Common myeloid progenitor, CD34-positive (primary cell): ENCODE measurements at regions not wholly inside any gene's neighbourhood (a gene's known extent, or its start where the extent isn't known, plus 50 kb on each side); places are given as distances from the start of the nearest gene placed in this dataset.

Source experiments
- CTCF ChIA-PET: fragments of 350-600 bp; sonication (Branson Sonifier 250); formaldehyde crosslinking; loops from one replicate; lab custom pipeline; 2021; ENCODE audit warnings: antibody characterized with exemption; lab: Charles Lee
- POLR2A ChIA-PET: fragments of 350-600 bp; sonication (Branson Sonifier 250); formaldehyde crosslinking; loops from one replicate; lab custom pipeline; 2021; ENCODE audit warnings: antibody characterized with exemption; lab: Charles Lee
- DNase-seq, 3 donors: peaks; one replicate each; pipeline versions ENCODE4 v3.0.0 to v3.0.0-alpha.2; 2013
- H3K27ac ChIP-seq, 2 experiments: 1 replicate in 1 of 2; 2 replicates in 1 of 2; pipeline ENCODE4 v1.7.0; 2013; ENCODE audit warnings: inconsistent platforms in 2 of 2, low read length in 2 of 2, mild to moderate bottlenecking in 2 of 2, low read depth in 1 of 2, moderate library complexity in 1 of 2; ENCODE audit not compliant: severe bottlenecking in 2 of 2, insufficient read depth in 1 of 2, poor library complexity in 1 of 2
- H3K27me3 ChIP-seq, 5 experiments: replicated peaks in 2 of 5; 1 replicate in 3 of 5; 2 replicates in 2 of 5; pipeline versions ENCODE4 v1.6.1 to v1.7.0; 2013; ENCODE audit warnings: low read length in 4 of 5, mild to moderate bottlenecking in 2 of 5, moderate library complexity in 2 of 5, inconsistent platforms in 1 of 5; ENCODE audit not compliant: insufficient read depth in 5 of 5, control insufficient read depth in 4 of 5
- H3K36me3 ChIP-seq, 4 experiments: 1 replicate in 2 of 4; 2 replicates in 2 of 4; pipeline versions ENCODE4 v1.6.1 to v1.7.0; 2013; ENCODE audit warnings: low read length in 3 of 4, control low read depth in 1 of 4, mild to moderate bottlenecking in 1 of 4; ENCODE audit not compliant: control insufficient read depth in 4 of 4, insufficient read depth in 4 of 4
- H3K4me1 ChIP-seq, 4 experiments: 1 replicate in 3 of 4; 2 replicates in 1 of 4; pipeline versions ENCODE4 v1.6.1 to v1.7.1; 2013; ENCODE audit warnings: low read length in 3 of 4, mild to moderate bottlenecking in 3 of 4, control low read depth in 1 of 4, inconsistent platforms in 1 of 4, moderate library complexity in 1 of 4; ENCODE audit not compliant: control insufficient read depth in 4 of 4, insufficient read depth in 4 of 4; ENCODE audit errors: control extremely low read depth in 1 of 4
- H3K4me3 ChIP-seq, 7 experiments: 1 replicate in 4 of 7; 2 replicates in 3 of 7; pipeline versions ENCODE4 v1.5.1 to v1.7.0; 2013; ENCODE audit warnings: mild to moderate bottlenecking in 7 of 7, low read length in 6 of 7, moderate library complexity in 6 of 7, inconsistent platforms in 2 of 7, low read depth in 2 of 7, control low read depth in 1 of 7; ENCODE audit not compliant: insufficient read depth in 4 of 7, control insufficient read depth in 1 of 7; ENCODE audit errors: extremely low read depth in 1 of 7
- H3K9me3 ChIP-seq, 5 experiments: 1 replicate in 4 of 5; 2 replicates in 1 of 5; pipeline versions ENCODE4 v1.6.1 to v1.7.1; 2013; ENCODE audit warnings: low read length in 4 of 5, mild to moderate bottlenecking in 2 of 5, inconsistent platforms in 1 of 5, low read depth in 1 of 5, moderate library complexity in 1 of 5; ENCODE audit not compliant: control insufficient read depth in 4 of 5, insufficient read depth in 2 of 5; ENCODE audit errors: control extremely low read depth in 1 of 5
- WGBS: methylation state at CpG from one replicate; pipeline ENCODE4 v1.1.5; 2013; ENCODE audit not compliant: insufficient coverage; 5-methylcytosine and 5-hydroxymethylcytosine counted together

DNA sequence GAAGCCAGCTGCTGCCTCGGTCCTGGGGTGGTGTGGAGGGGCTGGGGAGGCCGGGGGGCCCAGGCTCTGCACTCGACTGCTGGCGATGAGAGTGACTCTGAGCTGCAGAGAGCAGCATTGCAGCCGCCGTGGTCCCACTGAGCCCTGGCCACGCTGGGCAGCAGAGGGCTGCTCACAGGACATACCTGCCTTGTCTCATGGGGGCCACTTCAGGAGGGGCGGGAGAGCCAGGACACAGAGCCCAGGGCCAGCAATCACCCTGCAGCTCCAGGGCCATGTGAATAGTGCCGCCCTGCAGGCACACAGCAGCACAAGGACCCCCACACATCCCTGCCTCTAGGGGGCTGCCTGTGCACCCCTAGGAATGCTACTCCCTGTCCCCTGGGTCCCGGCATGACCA is 147.0 kb downstream of the CRYBB2 start:
- H3K27me3 ChIP-seq = no peaks in the 10 kb centered on the region
- ChIA-PET POLR2A (no interaction called here), CTCF (interaction anchor here (0.9 to 1.2 kb wide), 2 partner anchors 13 to 81 kb away, joined by 3 read pairs; no protein-coding TSS in a partner anchor)
- no peak overlapping the region for H3K27ac ChIP-seq
- no peak for DNase-seq
- peaks cover 0 to 53% (median 20%) of the 10 kb centered on the region in 4 experiments for H3K36me3 ChIP-seq
- no peak overlapping the region for H3K4me3 ChIP-seq
- H3K9me3 ChIP-seq = no peaks in the 10 kb centered on the region
- peaks cover 0 to 15% (median 9%) of the 10 kb centered on the region in 4 experiments for H3K4me1 ChIP-seq
- 99% methylated on average over 10 of the region's 10 CpGs for WGBS

DNA sequence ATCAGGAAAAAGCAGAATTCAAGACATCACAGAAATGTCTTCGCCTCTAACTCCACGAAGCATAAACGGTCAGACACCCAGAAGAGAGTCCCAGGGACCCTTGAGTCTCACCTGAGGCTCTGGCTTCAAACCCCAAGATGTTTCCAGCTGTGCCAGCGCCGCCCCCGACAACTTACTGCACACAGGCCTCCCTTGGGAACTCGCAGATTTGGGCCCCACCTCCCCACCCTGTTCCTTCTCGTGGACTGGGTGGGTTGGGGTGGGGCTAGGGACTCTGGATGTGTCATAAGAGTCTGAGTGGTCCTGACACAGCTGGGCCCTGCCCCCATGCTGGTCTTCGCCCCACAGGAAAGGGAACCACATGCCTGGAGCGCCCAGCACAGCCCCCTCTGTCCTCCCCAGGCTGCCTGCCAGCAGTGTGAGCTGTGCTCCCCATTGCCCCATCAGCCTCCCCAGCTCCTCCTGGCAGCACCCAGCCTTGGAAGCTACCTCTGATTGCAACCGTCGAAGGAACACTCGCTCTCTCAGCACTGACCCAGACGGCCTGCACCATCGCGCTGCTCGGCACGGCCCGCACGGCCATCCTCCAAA is 147.5 kb downstream of the CRYBB2 start:
- CTCF ChIA-PET = no interaction called here
- Histone ChIP-seq H3K9me3 (no peaks in the 10 kb centered on the region), H3K4me1 (peaks cover 0 to 15% (median 9%) of the 10 kb centered on the region in 4 experiments), H3K4me3 (no peak overlapping the region), H3K36me3 (peaks cover under 1 to 56% (median 22%) of the 10 kb centered on the region in 4 experiments), H3K27ac (no peak overlapping the region), H3K27me3 (no peaks in the 10 kb centered on the region)
- 81% methylated on average over 9 of the region's 20 CpGs for WGBS
- POLR2A ChIA-PET = no interaction called here
- peak in 1 of 3 donors; percentile 15 for DNase-seq

DNA sequence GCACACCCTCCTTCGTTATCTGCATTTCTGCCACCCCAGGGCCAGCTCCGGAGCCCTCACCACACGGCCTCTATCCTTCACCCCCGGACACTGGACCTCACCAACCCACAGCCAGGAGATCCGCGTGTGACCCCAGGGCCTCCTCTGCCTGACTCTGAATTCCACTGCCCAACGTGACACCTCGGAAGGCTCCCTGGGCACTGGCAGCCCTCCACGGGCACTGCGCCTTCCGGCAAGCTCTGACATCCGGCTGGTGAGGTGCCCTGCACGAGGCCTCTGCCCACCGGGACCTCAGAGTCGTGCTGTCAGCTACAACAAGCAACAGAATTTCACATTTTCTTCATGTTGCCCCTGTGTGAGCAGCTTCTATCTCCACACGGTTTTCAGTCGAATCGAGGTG is 148.3 kb downstream of the CRYBB2 start:
- WGBS = over 99% methylated on average over 16 of the region's 18 CpGs
- H3K9me3 ChIP-seq = no peaks in the 10 kb centered on the region

GRCh38 chr22:25368271-25368670 is 148.8 kb downstream of the CRYBB2 start:
- CTCF ChIA-PET = interaction anchor here (0.9 kb wide), 1 partner anchor 62 kb away, joined by 3 read pairs; no protein-coding TSS in a partner anchor
- Histone ChIP-seq H3K4me3 (no peak overlapping the region), H3K9me3 (no peaks in the 10 kb centered on the region), H3K27me3 (no peaks in the 10 kb centered on the region), H3K27ac (no peak overlapping the region), H3K36me3 (peaks cover 2 to 69% (median 31%) of the 10 kb centered on the region in 4 experiments), H3K4me1 (peaks cover 0 to 15% (median 9%) of the 10 kb centered on the region in 4 experiments)
- 80% methylated on average over 2 of the region's 5 CpGs for WGBS
- POLR2A ChIA-PET = no interaction called here
- peak in 1 of 3 donors; percentile 6 for DNase-seq

More for the DNA sequence above, 148.3 kb downstream of the CRYBB2 start:
- peaks cover 2 to 64% (median 27%) of the 10 kb centered on the region in 4 experiments for H3K36me3 ChIP-seq
- ChIA-PET CTCF (interaction anchor here (0.9 kb wide), 1 partner anchor 63 kb away, joined by 3 read pairs; no protein-coding TSS in a partner anchor), POLR2A (no interaction called here)
- H3K27ac ChIP-seq = no peak overlapping the region
- no peaks in the 10 kb centered on the region for H3K27me3 ChIP-seq
- no peak overlapping the region for H3K4me3 ChIP-seq
- H3K4me1 ChIP-seq = peaks cover 0 to 15% (median 9%) of the 10 kb centered on the region in 4 experiments
- DNase-seq = no peak

DNA sequence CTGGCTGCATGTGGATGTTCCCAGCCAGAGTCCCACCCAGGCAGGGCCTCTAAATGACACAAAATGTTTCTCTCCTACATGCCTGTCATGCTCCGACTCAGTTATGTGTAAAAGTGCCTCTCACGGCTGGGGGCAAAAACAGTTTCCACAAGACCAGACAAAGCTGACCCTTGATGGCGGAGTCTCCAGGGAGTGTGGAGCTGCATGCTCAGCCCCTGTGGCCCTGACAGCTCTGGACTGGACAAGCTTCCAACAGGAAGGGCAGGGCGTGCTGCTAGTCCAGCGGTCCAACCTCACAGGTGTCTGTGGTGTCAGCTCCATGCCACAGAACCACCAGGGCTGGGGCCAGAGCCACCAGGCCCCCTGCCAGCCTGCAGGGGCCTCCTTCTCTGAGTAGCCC is 149.6 kb downstream of the CRYBB2 start:
- H3K36me3 ChIP-seq = peaks cover 2 to 73% (median 36%) of the 10 kb centered on the region in 4 experiments
- no peak overlapping the region for H3K4me3 ChIP-seq
- WGBS = 95% methylated on average over 5 of the region's 5 CpGs
- H3K4me1 ChIP-seq = peaks cover 0 to 15% (median 9%) of the 10 kb centered on the region in 4 experiments
- H3K27me3 ChIP-seq = no peaks in the 10 kb centered on the region
- ChIA-PET CTCF (no interaction called here), POLR2A (no interaction called here)
- no peak for DNase-seq
- no peak overlapping the region for H3K27ac ChIP-seq
- H3K9me3 ChIP-seq = no peaks in the 10 kb centered on the region

GRCh38 chr22:25370322-25370721 is 150.9 kb downstream of the CRYBB2 start:
- ChIA-PET CTCF (no interaction called here), POLR2A (no interaction called here)
- Histone ChIP-seq H3K9me3 (no peaks in the 10 kb centered on the region), H3K4me1 (peaks cover 0 to 15% (median 4%) of the 10 kb centered on the region in 4 experiments), H3K27ac (no peak overlapping the region), H3K4me3 (no peak overlapping the region), H3K36me3 (peaks cover 2 to 75% (median 41%) of the 10 kb centered on the region in 4 experiments), H3K27me3 (no peaks in the 10 kb centered on the region)
- 96% methylated on average over 9 of the region's 11 CpGs for WGBS
- DNase-seq = no peak

DNA sequence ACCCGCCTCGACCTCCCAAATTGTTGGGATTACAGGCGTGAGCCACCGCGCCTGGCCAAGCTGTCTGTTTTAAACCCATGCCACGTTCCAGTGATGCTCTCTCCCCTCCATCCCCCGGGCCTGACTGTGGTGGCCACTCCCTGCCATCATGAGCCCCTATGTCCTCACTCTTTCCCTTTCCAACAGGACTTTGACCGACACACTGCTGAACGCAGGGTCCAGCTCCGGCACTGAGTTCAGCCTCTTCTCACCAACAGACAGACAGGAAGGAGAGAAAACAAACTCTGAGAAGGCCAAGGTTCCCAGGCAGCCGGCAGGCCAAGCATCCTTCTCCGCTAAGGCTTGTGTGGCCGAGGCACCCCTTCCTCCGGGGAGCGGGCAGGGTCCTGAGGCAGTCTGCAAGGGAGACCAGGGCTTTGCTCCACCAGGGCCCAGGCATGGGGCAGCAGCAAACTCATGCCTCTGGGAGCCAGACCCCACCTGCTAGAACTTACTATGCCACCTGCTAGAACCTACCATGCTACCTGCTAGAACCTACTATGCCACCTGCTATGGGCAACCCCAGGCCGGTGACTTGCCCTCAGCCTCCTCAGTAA is 152.7 kb downstream of the CRYBB2 start:
- Histone ChIP-seq H3K4me1 (peaks cover 0 to 12% (median 2%) of the 10 kb centered on the region in 4 experiments), H3K9me3 (no peaks in the 10 kb centered on the region), H3K27ac (no peak overlapping the region), H3K36me3 (peaks cover 5 to 69% (median 43%) of the 10 kb centered on the region in 4 experiments), H3K27me3 (no peaks in the 10 kb centered on the region), H3K4me3 (no peak overlapping the region)
- ChIA-PET POLR2A (no interaction called here), CTCF (no interaction called here)
- DNase-seq = no peak
- WGBS = 98% methylated on average over 13 of the region's 16 CpGs
